LNCAP (cell line): ENCODE measurements at regions not wholly inside any gene's neighbourhood (a gene's known extent, or its start where the extent isn't known, plus 50 kb on each side); places are given as distances from the start of the nearest gene placed in this dataset.

Experiments
- TF ChIP-seq, protein P1 (sequence below): fragments of 450-650 bp; IDR thresholded peaks from 2 replicates; pipeline ENCODE4 v1.5.1; 2017; ENCODE audit warnings: mild to moderate bottlenecking

DNA sequence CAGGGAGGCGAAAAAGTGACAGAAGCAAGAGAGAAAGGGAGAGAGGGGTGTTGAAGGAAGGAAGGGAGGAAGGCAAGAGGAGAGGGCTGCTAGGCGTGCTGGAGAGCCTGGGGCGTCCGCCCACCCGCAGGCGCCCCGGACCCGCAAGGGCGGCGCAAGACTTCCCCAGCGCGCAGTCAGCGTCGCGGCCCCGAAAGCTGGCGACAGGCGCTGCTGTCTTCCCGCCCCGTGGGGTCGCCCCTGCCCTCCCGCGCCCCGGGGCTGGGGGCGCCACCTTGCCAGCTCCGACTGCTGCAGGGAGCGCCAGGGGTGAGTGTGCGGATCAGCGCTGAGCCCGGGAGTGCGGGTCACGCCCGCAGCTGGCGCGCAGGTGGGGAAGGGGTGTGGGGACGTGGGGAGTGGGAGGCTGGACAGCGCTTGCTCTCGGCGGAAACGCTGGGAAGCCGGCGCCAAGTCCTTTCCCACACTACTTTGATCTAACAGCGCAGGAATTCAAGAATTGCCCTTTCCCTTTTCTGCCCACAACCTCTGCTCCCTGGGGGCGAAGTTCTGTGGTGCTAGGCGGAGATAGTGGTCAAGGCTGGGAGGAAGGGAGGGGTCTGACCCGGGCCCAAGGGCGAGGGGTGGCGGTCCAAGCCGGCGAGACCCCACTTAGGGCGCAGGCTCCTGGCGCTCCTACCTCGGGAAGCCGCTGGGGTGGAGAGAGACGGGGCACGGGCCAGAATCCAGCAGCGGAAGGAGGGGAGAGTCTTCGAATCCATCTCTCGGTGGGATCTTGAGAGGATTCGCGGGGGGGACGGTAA is 266.1 kb downstream of the CGGBP1 start, which contains the start of gene HTR1F:
Gene HTR1F (plus strand): TSS at position 173 of the 803 bp plus-strand sequence.
- TF ChIP-seq, protein P1, sequence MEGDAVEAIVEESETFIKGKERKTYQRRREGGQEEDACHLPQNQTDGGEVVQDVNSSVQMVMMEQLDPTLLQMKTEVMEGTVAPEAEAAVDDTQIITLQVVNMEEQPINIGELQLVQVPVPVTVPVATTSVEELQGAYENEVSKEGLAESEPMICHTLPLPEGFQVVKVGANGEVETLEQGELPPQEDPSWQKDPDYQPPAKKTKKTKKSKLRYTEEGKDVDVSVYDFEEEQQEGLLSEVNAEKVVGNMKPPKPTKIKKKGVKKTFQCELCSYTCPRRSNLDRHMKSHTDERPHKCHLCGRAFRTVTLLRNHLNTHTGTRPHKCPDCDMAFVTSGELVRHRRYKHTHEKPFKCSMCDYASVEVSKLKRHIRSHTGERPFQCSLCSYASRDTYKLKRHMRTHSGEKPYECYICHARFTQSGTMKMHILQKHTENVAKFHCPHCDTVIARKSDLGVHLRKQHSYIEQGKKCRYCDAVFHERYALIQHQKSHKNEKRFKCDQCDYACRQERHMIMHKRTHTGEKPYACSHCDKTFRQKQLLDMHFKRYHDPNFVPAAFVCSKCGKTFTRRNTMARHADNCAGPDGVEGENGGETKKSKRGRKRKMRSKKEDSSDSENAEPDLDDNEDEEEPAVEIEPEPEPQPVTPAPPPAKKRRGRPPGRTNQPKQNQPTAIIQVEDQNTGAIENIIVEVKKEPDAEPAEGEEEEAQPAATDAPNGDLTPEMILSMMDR, result no peak

DNA sequence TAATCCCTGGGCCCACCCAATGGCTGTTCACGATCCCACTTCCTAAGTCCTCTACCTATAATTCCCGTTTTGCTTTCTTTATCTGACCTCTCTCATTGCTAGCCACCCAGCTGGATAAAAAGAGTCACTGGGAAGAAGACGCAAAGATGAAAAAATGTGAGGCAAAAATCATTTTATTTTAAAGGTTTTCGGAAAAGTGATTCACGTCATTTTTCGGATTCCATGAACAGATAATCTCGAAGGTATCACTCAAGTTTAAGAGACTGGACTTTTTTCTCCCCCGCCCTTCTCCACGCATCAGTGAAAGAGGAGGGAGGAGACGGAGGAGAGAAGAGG is 266.6 kb downstream of the CGGBP1 start:
- TF ChIP-seq, protein P1, result no peak

DNA sequence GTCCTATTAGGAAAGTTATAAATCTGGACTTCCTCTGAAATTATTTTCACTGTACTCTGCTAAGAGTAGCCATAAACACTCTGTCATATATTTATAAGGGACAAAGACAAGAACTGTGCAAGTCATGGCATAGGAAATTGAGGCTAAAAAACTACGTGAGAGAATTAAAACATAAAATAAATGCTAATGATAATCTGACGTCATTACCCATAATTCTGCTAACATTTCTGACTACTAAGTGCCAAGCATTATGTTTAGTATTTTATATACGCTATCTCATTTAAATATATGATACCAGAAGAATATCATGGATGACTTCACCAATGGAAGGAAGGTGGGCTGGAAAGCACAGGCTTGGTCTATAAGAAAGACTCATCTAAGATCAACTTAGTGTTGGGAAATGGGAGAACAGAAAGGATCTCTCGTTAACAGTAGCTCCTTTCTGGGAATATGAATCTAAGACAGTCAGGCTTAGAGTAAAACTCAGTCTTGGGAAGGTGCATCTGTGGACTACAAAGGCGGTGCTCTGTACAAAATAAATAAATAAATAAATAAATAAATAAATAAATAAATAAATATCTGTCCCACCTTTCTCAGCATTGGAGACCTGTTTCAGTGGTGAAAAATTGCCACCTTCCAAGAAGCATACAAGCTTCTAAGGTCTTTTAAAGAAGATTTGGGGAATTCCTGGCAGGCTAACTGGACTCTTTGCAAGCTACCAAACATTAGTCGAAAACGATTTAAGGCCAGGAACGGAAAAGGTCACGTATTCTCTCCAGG is 267.4 kb downstream of the CGGBP1 start:
- TF ChIP-seq, protein P1, result no peak

DNA sequence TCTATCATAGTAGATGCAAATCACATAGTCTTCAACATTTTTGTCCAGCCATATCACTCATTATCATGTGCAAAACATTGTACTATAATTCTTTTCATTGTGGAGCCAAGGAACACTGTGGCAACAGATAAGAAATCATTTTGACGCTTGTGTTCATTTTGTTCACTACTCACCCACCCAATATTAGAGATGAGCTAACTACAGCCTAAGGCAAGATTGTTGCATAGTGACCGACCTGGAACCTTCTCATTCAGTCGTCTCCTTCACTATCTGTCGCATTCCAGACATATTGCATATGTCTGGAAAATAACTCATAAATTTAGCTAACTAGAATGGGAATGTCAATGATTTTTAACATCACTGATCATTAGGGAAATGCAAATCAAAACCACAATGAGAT is 270.3 kb downstream of the CGGBP1 start:
- TF ChIP-seq, protein P1, result no peak

DNA sequence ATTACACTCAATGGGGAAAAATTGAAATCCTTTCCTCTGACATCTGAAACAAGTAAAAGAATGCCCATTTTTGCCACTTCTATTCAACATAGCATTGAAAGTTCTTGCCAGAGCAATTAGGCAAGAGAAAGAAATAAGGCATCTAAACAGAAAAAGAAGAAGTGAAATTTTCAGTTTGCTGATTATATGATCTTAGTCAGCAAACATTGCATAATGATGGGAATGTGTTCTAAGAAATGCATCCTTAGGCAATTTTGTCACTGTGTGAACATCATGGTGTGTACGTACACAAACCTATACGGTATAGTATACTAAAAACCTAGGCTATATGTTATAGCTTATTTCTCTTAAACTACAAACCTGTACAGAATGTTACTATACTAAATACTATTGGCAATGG is 278.0 kb downstream of the CGGBP1 start:
- TF ChIP-seq, protein P1, result no peak

DNA sequence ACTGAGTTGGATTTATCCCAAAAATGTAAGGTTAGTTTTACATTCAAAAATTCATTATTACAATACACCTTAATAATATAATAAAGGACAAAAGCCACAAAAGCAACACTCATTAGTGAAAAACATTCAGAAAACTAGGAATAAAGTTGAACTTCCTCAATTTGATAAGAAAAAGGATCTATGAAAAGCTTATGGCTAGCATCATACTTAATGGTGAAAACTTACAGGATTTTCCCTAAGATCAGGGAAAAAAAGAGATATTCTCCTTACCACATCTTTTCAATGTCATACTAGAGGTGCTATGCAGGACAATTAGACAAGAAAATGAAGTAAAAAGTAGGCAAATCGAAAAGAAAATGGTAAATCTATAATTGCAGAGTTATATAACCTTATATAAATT is 279.9 kb downstream of the CGGBP1 start:
- TF ChIP-seq, protein P1, result no peak

DNA sequence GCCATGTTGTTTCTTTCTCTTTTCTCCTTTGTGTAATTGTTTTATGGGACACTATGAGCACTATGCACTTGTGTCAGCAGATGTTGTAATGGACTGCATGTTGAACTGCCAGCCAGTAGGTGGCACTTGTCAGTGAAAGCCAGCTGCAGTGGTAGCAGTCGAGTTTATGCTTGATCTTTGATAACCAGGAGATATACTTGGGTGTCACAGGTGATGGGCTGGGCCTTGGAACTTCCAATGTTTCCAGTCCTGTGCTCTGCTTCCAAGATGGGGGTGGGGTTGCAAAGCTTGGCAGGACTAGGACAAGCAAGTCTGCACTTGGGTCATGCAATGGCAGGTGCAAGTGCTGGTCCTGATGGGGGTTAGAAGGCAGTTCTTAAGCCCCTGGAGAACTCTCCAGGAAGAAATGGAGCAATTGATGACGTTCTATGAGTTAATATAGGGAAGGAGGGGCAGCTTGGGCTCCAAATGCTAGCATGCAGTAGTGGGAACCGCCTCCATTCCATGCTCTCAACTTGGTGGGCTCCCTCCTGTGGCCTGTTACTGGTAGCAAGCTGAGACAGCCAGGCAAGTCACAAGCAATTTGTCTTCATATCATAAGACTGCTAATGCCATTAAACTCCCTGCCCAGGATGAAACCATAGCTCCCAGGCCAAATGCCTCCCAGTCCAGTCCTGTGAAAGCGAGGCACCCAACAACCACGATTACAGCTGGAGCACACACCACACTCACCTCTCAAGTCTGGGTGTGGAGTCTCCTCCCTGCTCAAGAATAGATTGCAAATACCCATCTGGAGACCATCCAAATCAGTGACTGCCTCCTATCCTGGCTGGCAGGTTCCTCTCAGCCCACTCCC is 287.2 kb downstream of the CGGBP1 start:
- TF ChIP-seq, protein P1, result peak; percentile 84
